ENCODE measurements at regions not wholly inside any gene's neighbourhood (a gene's known extent, or its start where the extent isn't known, plus 50 kb on each side); places are given as distances from the start of the nearest gene placed in this dataset.

DNA sequence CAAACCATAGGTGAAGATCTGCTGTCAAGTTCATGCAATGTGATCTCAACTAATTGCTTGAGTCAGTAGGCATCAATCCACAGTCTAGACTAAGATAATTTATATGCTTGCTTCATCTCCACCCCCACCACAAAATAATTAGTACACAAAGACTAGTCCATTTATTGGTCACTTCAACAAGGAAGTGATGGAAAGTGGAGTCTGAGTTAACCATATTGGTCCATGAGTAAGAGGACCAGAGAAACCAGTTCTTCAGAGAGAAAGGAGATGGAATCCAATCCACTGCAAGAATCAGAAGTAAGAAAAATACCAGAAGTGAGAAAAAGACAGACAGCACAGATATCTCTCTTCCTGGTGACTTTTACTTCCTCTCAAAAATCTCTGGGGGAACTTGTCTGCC is 366.5 kb downstream of the CHSY3 start:
- no peak for TF ChIP-seq POLR2A (IDR thresholded peaks at IDR 0.05; ENCODE audit: low read depth, low read length)
- TF ChIP-seq POLR2AphosphoS5 (IDR thresholded peaks at IDR 0.05; ENCODE audit: low read depth, low read length), result no peak
- no peak for TF ChIP-seq TAF1 (IDR thresholded peaks at IDR 0.05; ENCODE audit: borderline replicate concordance, low read depth, low read length)
